Suppressor macrophage treated with lipopolysaccharide for 4 hours (primary cell): ENCODE measurements at regions not wholly inside any gene's neighbourhood (a gene's known extent, or its start where the extent isn't known, plus 50 kb on each side); places are given as distances from the start of the nearest gene placed in this dataset.
A peak's percentile ranks its signal among the peaks of the same experiment; 100 is the strongest.

Source experiments
- DNase-seq: peaks from one replicate; pipeline ENCODE4 v3.0.0-alpha.2; 2020

GRCh38 chr2:163367825-163368582 is 367.8 kb downstream of the FIGN start:
- DNase-seq, result no peak

GRCh38 chr2:163364736-163365135 is 371.1 kb downstream of the FIGN start:
- no peak for DNase-seq

GRCh38 chr2:163353551-163353950 is 382.3 kb downstream of the FIGN start:
- no peak for DNase-seq

- DNase-seq, result no peak
Observed at GRCh38 chr2:163351966-163352365, 383.8 kb downstream of the FIGN start.

GRCh38 chr2:163351143-163351542 is 384.7 kb downstream of the FIGN start:
- DNase-seq, result no peak

GRCh38 chr2:163348857-163349380 is 386.9 kb downstream of the FIGN start:
- DNase-seq, result peak; percentile 82

- DNase-seq, result peak; percentile 29
Observed at GRCh38 chr2:163347982-163348856, 387.6 kb downstream of the FIGN start.

- DNase-seq, result peak; percentile 68
Observed at GRCh38 chr2:163345795-163346573, 389.8 kb downstream of the FIGN start.

GRCh38 chr2:163343316-163343715 is 392.5 kb downstream of the FIGN start:
- no peak for DNase-seq

- no peak for DNase-seq
Observed at GRCh38 chr2:163341426-163341825, 394.4 kb downstream of the FIGN start.

- DNase-seq, result no peak
Observed at GRCh38 chr2:163338270-163338669, 397.5 kb downstream of the FIGN start.

GRCh38 chr2:163324677-163325076 is 411.1 kb downstream of the FIGN start:
- no peak for DNase-seq

GRCh38 chr2:163319006-163319405 is 416.8 kb downstream of the FIGN start:
- DNase-seq, result peak; percentile 6

GRCh38 chr2:163314712-163315111 is 421.1 kb downstream of the FIGN start:
- no peak for DNase-seq

GRCh38 chr2:163312713-163313112 is 423.1 kb downstream of the FIGN start:
- no peak for DNase-seq

GRCh38 chr2:163306647-163307046 is 429.2 kb downstream of the FIGN start:
- no peak for DNase-seq

GRCh38 chr2:163302141-163302540 is 433.7 kb downstream of the FIGN start:
- no peak for DNase-seq

GRCh38 chr2:163291790-163292189 is 444.0 kb downstream of the FIGN start:
- DNase-seq, result no peak

- no peak for DNase-seq
Observed at GRCh38 chr2:163281717-163282116, 443.1 kb upstream of the KCNH7 start.

- no peak for DNase-seq
Observed at GRCh38 chr2:163269374-163270021, 430.9 kb upstream of the KCNH7 start.

- no peak for DNase-seq
Observed at GRCh38 chr2:163266772-163267171, 428.2 kb upstream of the KCNH7 start.

- no peak for DNase-seq
Observed at GRCh38 chr2:163265562-163265961, 427.0 kb upstream of the KCNH7 start.

GRCh38 chr2:163264341-163264740 is 425.8 kb upstream of the KCNH7 start:
- DNase-seq, result no peak
